CD4-positive, alpha-beta T cell treated with Interferon gamma for 1 hour (primary cell): ENCODE measurements at regions not wholly inside any gene's neighbourhood (a gene's known extent, or its start where the extent isn't known, plus 50 kb on each side); places are given as distances from the start of the nearest gene placed in this dataset.

Experiments used
- DNase-seq: peaks from one replicate; pipeline ENCODE4 v3.0.0-alpha.2; 2020

DNA sequence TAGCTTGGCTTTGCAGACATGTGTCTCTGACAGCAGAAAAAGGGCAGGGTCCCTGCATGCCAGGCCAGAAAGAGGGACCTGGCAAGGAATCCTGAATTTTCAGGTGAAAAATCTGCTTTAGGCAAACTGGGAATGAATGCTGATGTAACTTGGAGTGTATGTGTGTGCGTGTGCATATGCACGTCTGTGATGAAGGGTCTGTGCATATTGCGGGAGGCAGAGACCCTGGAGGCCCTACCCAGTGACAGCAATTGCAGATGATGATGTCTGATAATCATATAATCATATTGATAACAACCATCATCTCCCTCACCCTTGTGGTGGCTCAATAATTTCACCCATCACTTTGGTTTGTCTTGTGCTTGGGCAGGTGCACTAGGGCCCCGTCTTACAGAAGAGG is 80.7 kb upstream of the SDK2 start:
- no peak for DNase-seq

DNA sequence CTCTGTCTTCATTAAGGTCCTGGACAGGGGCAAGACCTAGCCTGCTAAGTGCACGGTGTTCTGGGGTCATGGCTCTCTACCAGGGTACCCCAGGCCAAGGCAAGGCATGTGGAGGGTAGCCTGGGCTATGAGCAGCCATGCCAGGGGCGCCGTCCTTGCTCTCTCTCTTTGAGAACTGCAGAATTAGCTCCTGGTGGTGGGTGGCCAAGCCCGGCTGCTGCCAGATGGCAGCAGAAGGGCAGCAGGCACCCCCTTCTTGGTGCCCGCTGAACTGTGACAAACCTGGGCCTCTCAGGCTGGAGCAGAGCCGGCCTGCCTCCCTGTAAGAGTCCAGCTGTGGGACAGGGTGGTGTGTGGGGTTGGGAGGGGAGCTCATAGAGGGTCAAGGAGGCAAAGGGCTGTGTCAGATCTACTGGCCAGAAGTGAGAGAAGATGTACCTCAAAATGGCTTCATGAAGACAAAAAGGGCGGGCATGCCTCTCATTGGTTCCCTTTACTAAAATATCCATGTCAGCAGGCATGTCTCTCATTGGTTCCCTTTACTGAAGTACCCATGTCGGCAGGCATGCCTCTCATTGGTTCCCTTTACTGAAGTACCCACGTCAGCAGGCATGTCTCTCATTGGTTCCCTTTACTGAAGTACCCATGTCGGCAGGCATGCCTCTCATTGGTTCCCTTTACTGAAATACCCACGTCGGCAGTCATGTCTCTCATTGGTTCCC is 81.7 kb upstream of the SDK2 start:
- no peak for DNase-seq

DNA sequence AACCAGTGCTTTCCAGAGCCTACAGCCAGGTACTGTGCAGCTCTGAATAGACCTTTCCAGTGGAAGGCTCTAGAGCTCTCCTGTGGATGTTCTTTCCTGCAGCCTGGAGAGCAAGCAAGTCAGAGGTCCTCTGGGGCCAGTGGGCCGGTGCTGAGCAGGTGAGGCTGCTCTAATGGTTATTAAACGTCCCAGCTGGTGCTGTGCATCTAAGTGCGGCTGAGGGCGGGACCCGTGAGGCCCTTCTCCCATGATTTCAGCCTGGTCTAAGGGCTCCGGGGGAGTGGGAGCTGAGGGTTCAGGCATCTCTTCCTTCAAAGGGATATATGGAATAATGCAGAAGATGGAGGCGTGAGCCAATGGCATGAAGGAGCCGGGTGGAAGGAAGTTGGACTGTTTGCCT is 83.7 kb upstream of the SDK2 start:
- DNase-seq = no peak

DNA sequence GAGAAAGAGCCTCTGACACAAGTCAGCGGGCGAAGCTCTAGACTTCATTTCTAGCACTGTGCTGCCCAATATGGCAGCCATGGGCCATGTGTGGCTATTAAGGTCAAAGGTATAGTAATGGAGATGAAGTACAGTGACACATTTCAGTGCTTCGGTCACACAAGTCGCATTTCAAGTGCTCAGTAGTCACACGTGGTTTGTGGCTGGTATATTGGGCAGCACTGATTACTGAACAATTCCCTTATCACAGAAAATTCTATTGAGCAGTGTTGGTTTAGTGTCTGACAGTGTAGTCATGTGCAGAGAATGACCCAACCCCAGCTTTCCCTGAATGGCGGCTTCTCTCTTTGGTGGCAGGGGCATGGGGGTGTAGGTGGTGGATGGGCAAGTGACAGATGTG is 84.9 kb upstream of the SDK2 start:
- no peak for DNase-seq

DNA sequence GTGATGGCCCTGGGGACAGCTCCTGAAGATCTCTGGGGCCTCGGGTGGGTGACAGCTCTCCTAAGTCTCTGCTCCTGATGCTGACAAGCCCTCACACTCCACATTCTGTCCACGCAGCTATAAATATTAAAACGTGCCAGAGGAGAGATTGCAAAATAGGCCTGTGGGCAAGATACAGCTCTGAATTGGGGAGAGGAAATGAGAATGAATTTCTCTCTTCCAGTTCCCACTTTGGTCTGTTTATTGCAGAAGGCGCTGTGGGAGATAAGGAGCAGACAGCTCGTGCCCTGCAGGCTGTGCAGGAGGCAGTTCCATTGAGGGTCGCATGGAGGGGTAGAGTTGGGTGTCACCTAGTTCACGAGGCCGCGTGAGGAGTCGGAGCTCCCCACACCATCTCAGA is 87.5 kb upstream of the SDK2 start:
- no peak for DNase-seq

DNA sequence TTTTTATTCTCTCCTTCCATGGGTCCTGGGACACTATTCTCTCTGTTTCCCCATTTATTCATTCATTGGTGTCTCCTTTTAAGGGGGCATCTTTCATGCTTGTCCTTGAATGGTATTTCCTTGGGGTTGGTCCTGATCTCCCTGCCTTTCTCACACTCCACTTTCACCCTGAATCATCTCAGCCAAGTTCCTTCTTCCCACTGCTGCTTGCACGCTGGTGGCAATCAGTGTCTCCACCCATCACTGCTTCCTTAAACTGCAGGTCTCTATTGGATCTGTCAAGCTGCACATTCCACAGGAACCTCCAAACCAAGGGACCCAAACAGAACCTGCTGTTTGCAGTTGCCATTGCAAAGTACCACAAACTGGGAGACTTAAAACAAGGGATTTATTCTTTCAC is 89.3 kb upstream of the SDK2 start:
- no peak for DNase-seq

DNA sequence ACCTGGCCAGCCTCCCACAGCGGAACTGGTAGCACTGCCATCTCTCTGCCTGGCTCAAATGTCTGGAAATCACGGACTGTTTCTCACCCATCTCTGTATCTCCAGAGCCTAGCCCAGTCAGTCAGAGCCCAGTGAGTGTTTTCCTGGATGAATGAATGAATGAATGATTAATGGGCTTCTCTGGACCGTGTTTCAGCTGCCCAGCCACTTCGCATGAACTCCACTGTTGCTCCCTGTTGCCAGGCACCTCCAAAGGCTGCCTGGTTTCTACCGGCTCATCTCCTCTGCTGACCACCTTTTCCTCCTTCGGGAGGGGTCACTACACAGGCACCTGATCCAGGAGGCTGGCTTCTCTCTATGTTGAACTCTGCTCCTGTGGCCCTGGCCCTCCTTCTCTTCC is 91.0 kb upstream of the SDK2 start:
- no peak for DNase-seq

DNA sequence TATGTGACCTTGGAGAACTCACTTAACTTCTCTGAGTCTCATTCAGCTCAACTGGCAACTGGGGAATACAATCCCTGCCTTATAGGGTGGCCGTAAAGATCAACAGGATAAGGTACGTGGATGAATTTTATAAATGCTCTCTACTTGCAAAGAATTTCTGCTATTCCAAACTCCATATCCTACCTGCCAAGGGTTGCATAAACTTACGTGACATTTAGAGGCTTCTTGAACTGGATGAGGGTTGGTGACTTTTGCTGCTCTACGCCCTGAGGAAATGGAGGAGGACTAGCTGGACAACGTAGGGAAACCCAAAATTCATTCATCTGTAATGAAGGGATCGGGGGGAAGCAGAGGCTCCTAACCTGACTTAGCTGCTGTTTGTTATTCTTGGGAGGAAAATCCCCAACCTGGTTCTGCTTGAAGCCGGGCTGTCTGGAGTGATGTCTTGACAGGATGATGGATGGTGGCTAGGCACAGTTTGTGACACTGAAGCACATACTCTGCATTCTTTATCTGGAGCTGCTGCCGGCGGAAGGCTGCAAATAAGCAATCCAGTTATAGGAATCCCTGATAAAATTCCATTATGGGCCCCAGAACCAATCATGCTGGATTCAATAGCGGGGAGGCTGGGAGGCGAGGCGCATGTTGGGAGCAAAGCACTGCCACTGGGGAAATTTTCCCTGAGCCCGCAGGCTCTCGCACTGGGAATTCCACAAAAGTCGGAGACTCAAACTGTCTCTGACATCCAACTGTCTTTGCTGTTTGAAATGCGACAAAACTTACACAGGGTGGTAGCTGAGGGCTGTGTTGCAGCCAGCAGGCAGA is 94.7 kb upstream of the SDK2 start:
- DNase-seq = no peak

DNA sequence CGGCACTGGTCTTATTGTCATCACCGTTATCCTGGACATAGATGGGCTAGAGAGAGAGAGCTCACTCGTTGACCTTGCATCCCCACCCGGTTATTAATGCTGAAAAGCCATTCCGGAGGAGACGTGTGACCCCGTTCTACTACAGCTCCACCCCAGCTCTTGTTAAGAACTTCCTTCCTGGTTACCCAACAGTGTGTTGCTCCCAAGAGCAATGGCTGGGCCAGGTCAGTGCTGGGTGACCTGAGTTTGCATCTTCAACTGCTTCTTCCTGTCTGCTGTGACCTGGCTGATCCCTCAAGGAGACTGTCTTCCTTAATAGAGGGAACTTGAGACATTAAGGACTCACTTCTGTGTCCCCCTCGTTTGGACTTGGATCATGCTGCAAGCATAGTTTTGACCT is 96.1 kb upstream of the SDK2 start:
- no peak for DNase-seq

DNA sequence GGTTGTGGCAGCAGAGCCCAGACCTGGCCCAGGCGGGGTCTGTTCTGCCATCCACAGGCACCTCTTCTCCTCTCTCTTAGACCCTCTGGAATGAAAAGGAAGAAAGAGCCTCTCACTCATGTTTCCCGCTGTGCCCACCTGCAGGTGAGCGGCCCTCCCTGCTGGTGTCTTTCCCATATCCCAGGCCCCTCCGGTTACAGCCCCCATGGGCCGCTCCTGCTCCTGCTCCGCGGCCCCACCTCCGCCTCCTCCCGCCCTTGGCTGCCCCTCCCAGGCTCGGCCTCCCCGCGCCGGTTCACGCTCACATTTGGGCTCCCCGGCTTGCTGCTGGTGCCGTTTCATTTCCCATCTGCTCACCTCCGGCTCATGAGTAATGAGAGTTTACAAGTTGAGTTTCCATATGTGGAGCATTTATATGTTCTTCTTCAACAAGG is 98.7 kb upstream of the SDK2 start:
- no peak for DNase-seq

DNA sequence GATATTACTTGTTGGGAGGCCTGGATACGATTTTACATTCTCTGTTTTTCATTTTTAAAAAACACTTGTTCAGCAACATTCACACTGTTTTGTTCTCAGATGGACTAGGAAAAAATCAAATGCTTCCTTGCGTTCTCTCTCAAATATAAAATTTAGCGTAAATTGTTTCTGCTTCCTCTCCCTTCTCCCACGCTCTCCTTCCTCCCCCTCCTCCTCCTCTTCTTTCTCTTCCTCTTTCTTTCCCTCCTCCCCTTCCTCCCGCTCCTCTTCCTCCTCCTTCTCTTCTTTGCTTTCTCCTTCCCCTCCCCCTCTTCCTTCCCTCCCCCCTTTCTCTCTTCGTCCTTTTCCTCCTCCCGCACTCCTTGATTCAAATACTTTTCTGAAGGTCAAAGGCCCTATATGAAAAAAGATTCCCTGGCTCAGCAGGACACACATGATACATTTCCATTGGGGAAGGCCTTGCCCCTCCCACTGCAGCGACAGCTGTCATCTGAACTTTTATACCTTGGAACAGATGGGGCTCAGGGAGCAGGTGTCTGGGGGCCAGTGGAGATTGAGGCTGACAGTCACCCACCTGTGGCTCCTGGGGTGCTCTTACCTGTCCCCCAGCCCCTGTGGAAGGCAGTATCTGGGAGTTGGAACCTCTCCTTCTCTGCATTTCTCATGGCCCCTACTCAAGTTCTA is 99.4 kb upstream of the SDK2 start:
- DNase-seq = no peak

DNA sequence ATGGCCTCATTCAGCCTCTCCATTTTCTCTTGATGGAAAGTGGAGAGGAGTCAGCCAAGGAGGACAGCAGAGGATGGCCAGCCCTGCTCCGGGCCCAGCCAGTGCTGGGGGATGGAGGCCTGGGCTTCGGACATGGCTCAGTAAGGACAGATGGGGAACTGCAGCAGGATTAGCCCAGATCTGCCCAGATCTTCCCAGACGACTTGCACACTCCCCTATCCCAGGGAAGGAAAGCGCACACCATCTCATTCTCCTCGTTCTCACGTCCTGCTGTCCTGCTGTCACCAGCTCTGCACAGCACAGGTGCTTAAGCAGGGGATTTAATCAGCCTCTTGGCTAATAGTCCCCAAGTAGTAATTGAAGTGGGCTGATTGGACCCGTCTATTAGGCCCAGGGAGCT is 100.2 kb upstream of the SDK2 start:
- DNase-seq = no peak

DNA sequence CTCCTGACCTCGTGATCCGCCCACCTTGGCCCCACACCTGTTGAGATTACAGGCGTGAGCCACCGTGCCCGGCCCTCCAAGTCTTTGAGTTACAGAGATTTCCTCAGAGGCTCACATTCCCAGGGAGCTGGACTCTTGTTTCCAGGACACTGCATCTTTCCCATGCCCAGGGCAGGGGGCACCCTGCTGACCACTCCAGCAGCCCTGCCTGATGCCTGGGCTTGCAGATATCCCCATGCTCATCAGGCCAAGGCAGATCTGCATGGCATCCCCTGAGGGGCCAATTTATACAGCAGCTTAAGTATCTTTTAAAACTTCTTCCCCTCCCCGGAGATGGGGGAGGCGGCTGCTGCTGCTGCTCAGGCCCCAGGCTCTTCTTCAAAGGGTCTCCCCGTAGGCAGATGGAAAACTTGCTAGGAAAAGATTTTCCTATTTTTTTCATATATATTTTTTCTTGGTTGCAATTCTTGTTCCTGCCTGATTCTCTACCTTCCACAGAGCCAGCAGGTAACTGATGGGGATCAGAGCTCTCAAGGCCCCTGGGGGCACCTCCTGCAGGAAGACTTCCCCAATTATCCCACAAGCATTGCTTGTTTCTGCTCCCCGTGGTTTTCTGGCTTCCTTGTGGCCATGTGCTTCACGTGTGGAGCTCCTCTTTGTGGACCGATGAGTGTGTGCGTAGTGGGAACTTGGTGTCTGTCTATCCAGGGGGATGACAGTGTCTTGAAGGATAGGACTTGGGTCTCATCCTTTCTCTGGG is 102.2 kb upstream of the SDK2 start:
- DNase-seq = no peak

DNA sequence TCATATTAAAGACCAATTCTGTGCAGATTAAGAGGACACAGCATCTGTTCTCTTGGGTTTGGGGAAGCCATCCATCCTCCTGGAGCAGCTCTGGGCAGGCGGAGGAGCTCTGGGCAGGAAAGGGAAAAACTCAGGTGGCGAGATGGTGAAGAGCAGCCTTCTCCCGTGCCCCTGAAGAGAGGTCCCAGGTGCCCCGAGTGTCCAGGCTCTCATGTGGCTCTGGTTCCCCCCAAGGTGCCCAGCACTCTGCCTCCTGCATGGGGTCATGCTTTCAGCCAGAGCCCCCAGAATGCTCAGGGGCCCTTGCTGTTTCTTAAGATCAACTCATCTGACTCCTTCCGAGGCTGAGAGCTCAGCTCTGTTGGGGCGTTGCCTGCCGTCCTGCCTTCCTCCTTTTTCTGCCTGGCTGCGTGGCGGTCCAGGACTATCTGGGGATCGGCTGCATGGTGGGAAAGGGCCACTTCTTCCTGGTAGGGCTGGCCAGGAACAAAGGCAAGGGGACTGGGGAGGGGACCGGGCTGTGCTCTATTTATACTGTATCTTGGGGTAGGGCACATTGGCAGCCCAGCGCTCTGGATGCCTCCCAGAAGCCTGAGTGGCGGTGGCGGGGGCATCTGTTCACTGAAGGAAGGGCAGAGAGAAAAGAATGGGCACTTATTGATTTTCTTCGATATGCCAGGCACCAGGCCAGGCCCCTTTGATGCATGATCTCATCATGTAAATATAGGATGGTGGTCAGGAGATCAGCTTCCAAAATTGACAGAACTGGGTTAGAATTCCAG is 103.2 kb upstream of the SDK2 start:
- no peak for DNase-seq

DNA sequence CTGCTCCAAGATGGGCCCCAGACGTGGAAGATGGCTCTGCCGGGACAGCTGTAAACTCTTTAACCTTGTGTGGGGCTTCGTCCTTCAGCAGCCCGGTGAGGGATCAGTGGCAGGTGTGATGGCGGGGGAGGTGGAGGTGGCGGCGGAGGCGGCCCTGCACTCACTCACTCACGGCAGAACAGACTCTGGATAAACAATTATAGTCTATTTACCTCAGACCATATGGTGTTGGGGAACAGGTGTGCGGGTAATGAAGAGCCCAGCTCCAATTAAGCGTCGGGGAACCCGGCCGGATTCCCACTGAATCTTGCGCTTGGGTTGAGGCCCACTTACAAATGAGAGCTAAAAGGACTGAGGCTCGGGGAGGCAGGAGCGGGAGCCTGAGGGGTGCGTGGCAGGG is 104.3 kb upstream of the SDK2 start:
- no peak for DNase-seq

DNA sequence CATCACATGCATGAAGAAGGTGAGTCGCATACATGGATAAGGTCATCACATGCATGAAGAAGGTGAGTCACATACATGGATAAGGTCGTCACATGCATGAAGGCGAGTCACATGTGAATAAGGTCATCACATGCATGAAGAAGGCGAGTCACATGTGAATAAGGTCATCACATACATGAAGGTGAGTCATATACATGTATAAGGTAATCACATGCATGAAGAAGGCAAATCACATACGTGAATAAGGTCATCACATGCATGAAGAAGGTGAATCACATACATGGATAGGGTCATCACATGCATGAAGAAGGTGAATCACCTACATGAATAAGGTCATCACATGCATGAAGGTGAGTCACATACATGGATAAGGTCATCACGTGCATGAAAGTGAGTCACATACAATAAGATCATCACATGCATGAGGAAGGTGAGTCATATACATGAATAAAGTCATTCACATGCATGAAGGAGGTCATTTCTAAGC is 105.1 kb upstream of the SDK2 start:
- DNase-seq = no peak

DNA sequence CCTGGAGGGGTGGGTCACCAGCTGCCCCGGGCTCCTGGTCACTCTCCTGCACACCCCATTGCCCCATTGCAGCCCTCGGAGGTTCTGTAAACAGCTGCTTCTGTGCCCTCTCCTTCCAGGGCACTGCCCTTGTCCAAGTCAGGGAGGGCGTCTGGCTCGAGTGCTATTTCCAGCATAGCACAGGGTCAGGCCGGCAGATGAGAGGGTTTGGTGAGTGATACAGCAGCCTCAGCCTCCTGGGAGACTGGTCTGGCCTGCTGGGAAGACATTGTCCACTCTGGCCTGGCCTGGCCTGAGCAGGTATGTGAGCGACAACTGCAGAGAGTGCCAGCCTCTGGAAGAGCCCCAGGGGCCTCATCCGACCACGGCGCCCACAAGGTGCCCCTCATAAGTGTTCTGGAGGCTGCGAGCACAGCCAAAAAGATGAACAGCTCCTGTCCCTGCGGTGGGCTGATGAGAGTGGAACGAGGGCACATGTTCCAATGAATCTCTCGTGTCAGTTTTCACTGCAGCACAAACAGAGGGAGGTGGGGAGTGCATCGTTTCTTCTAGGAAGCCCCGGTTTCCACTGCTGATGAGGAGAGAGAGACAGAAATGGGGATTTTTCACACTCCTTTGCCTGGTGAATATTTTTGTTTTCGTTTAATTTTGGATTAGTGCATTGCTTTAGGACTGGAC is 105.8 kb upstream of the SDK2 start:
- DNase-seq = no peak

DNA sequence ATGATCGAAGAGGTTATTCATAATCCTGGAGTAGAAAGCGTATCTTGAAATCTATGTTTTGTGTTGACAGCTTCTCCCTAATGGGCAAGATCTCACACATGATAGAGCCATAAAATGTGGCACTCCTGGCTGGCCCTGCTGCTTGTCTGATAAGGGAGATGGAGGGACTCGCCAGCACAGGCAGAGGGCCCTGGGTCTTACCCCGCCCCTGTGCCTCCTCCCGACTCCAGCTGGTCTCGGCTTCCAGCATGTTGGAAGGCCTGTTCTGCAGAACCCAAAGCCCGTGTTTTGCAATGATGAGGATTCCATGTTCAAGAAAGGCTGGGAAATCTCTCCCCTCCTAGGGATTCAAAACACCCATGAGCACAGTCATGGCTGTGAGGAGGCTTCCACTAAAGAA is 106.7 kb upstream of the SDK2 start:
- no peak for DNase-seq

DNA sequence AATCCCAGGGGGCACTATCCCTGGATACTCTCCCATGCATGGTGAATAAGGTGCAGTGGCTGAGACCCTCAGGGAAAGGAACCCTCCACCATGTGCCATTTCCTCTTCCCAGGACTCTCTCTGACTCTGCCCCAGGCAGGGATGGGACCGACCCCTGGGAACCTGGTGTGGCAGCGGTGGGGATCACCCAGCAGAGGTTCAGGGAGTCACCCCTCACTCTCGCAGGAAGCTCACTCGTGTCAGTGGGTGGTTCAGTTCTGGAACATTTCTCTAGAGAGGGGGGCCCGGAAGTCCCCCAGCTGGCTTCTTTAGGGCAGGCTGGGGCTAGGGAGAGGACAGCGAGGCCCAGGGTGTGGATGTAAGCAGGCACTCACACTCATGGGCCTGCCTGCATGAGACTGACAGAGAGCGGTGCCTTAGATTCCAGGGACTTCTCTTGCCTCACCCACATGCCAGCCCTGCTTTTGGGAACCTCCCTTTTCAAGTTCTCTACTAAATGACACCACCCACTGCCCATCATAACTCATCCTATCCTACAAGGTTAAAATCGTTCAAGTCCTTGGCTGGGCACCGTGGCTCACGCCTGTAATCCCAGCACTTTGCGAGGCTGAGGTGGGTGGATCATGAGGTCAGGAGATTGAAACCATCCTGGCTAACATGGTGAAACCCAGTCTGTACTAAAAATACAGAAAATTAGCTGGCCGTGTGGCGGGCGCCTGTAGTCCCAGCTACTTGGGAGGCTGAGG is 109.7 kb upstream of the SDK2 start:
- no peak for DNase-seq

DNA sequence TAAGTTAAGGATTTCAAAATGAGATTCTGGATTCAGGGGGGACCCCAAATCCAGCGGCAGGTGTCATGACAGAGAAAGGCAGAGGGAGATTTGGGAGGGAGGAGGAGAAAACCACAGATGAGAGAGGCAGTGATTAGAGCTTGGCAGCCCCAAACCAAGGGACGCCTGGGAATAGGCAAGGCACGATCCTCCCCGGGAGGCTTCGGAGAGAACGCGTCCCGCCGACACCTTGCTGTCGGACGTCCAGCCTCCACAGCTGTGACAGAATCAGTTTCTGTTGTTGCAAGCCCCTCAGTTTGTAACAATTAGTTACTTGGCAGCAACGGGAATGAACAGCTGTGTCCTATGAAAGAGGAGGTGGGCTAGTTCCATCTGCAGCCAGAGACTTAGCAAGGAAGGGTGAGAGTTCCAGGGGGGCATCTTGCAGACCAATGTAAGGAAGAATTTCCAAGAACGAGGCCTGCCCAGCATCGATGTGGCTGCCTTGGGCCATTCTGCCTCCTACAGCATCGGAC is 110.7 kb upstream of the SDK2 start:
- DNase-seq = no peak

DNA sequence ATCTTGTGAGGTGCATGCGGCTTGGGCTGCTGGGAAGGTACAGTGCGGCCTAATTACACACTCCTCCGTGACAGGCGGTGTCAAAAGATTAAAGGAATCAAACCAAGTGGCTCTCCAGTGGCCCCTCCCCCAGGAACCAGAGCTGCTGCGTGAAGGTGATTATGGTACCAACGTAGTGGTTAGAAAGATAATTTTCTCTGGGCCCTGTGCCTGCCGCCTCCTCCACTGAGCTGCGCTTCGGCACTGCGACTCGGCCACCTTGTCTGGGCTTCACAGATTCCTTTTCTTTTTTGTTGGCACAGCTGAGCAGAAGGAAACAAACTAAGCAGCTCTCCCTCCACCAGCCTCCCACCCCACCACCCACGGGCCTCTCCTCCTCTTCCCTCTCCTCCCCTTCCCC is 113.2 kb upstream of the SDK2 start:
- no peak for DNase-seq
